Caki2 (cell line): ENCODE measurements at regions not wholly inside any gene's neighbourhood (a gene's known extent, or its start where the extent isn't known, plus 50 kb on each side); places are given as distances from the start of the nearest gene placed in this dataset.
"Not testable (repeated sequence)": the region's sequence is repeated elsewhere in the genome, so short reads cannot be mapped to it uniquely, and the experiment has no call there.

Source experiments
- DNase-seq: peaks from one replicate; pipeline ENCODE4 v3.0.0-alpha.2; 2015; ENCODE audit warnings: low read depth
- in situ Hi-C: cut with HindIII; loops from 2 replicates; pipeline ENCODE4 v1.10.0; 2016; ENCODE audit warnings: low sequenced_read_pairs, low pct_unique_long_range_greater_than_20kb, mixed read lengths

- in situ Hi-C loops: no loop called here
- DNase-seq: no peak
Observed at GRCh38 chr10:117796130-117796745, 250.5 kb downstream of the RAB11FIP2 start.

GRCh38 chr10:117797296-117797695, 249.4 kb downstream of the RAB11FIP2 start:
- no peak for DNase-seq
- in situ Hi-C loops: no loop called here

GRCh38 chr10:117801691-117802090, 245.1 kb downstream of the RAB11FIP2 start:
- in situ Hi-C loops: no loop called here
- DNase-seq: no peak

- DNase-seq: peak; percentile 17
- in situ Hi-C loops: no loop called here
Observed at GRCh38 chr10:117804470-117805011, 242.2 kb downstream of the RAB11FIP2 start.

- in situ Hi-C loops: no loop called here
- DNase-seq: no peak
Observed at GRCh38 chr10:117805139-117805538, 241.6 kb downstream of the RAB11FIP2 start.

- in situ Hi-C loops: no loop called here
- DNase-seq: no peak
Observed at GRCh38 chr10:117807441-117807840, 239.3 kb downstream of the RAB11FIP2 start.

GRCh38 chr10:117815816-117816215, 230.9 kb downstream of the RAB11FIP2 start:
- in situ Hi-C loops: not testable (repeated sequence)

GRCh38 chr10:117817116-117817515, 229.6 kb downstream of the RAB11FIP2 start:
- in situ Hi-C loops: no loop called here
- DNase-seq: no peak

More at GRCh38 chr10:117815816-117816215, 230.9 kb downstream of the RAB11FIP2 start:
- DNase-seq: not testable (repeated sequence)

GRCh38 chr10:117818721-117819120, 228.0 kb downstream of the RAB11FIP2 start:
- in situ Hi-C loops: no loop called here
- DNase-seq: no peak

- in situ Hi-C loops: no loop called here
- DNase-seq: no peak
Observed at GRCh38 chr10:117819304-117819703, 227.4 kb downstream of the RAB11FIP2 start.

GRCh38 chr10:117823980-117824379, 222.8 kb downstream of the RAB11FIP2 start:
- in situ Hi-C loops: no loop called here
- DNase-seq: no peak

- in situ Hi-C loops: no loop called here
- DNase-seq: no peak
Observed at GRCh38 chr10:117830205-117830604, 216.5 kb downstream of the RAB11FIP2 start.

GRCh38 chr10:117830787-117831212, 215.9 kb downstream of the RAB11FIP2 start:
- no peak for DNase-seq
- in situ Hi-C loops: no loop called here

GRCh38 chr10:117838500-117839498, 207.9 kb downstream of the RAB11FIP2 start:
- in situ Hi-C loops, DNase-seq: not testable (repeated sequence)

GRCh38 chr10:117856426-117856825, 190.3 kb downstream of the RAB11FIP2 start:
- in situ Hi-C loops, DNase-seq: not testable (repeated sequence)

- DNase-seq: no peak
- in situ Hi-C loops: no loop called here
Observed at GRCh38 chr10:117860135-117860534, 186.6 kb downstream of the RAB11FIP2 start.

GRCh38 chr10:117860823-117861222, 185.9 kb downstream of the RAB11FIP2 start:
- in situ Hi-C loops: no loop called here

GRCh38 chr10:117861329-117861728, 185.4 kb downstream of the RAB11FIP2 start:
- in situ Hi-C loops: no loop called here

More at GRCh38 chr10:117860823-117861222, 185.9 kb downstream of the RAB11FIP2 start:
- DNase-seq: peak; percentile 6

GRCh38 chr10:117863771-117864170, 183.0 kb downstream of the RAB11FIP2 start:
- in situ Hi-C loops: no loop called here
- DNase-seq: no peak

More at GRCh38 chr10:117861329-117861728, 185.4 kb downstream of the RAB11FIP2 start:
- DNase-seq: no peak
